ENCODE measurements at regions not wholly inside any gene's neighbourhood (a gene's known extent, or its start where the extent isn't known, plus 50 kb on each side); places are given as distances from the start of the nearest gene placed in this dataset.

GRCh38 chr5:144703776-144704175 lies 533.1 kb downstream of the KCTD16 start:
- POLR2A ChIA-PET (ENCODE audit: low non-redundant PET): no interaction called here
- no peak overlapping the region for H3K27ac ChIP-seq
- CTCF ChIA-PET: no interaction called here
- DNase-seq (ENCODE audit: low spot score): no peak
- no peak for TF ChIP-seq CTCF (conservative IDR thresholded peaks at IDR 0.05; ENCODE audit: low read depth)

GRCh38 chr5:144698484-144698883 lies 527.8 kb downstream of the KCTD16 start:
- no peak for TF ChIP-seq CTCF (conservative IDR thresholded peaks at IDR 0.05; ENCODE audit: low read depth)
- no peak overlapping the region for H3K27ac ChIP-seq
- ChIA-PET CTCF (interaction anchor here (1.7 kb wide), 1 partner anchor 231 kb away, joined by 4 read pairs; no protein-coding TSS in a partner anchor), POLR2A (ENCODE audit: low non-redundant PET) (no interaction called here)
- DNase-seq (ENCODE audit: low spot score): no peak

GRCh38 chr5:144697847-144698262 lies 527.2 kb downstream of the KCTD16 start:
- POLR2A ChIA-PET (ENCODE audit: low non-redundant PET): no interaction called here
- peak; percentile 3 for DNase-seq (ENCODE audit: low spot score)
- no peak for TF ChIP-seq CTCF (conservative IDR thresholded peaks at IDR 0.05; ENCODE audit: low read depth)
- H3K27ac ChIP-seq: no peak overlapping the region
- CTCF ChIA-PET: interaction anchor here (0.6 to 0.7 kb wide), 2 partner anchors 418 to 1836 kb away, joined by 4 to 5 read pairs; no protein-coding TSS in a partner anchor

- no peak for TF ChIP-seq CTCF (conservative IDR thresholded peaks at IDR 0.05; ENCODE audit: low read depth)
- POLR2A ChIA-PET (ENCODE audit: low non-redundant PET): no interaction called here
- no peak overlapping the region for H3K27ac ChIP-seq
- CTCF ChIA-PET: no interaction called here
- no peak for DNase-seq (ENCODE audit: low spot score)
Observed at GRCh38 chr5:144691936-144692335, 521.3 kb downstream of the KCTD16 start.

GRCh38 chr5:144684899-144685298 lies 514.2 kb downstream of the KCTD16 start:
- CTCF ChIA-PET: no interaction called here
- no peak for DNase-seq (ENCODE audit: low spot score)
- POLR2A ChIA-PET (ENCODE audit: low non-redundant PET): no interaction called here
- no peak for TF ChIP-seq CTCF (conservative IDR thresholded peaks at IDR 0.05; ENCODE audit: low read depth)
- no peak overlapping the region for H3K27ac ChIP-seq

GRCh38 chr5:144680711-144681110 lies 510.0 kb downstream of the KCTD16 start:
- TF ChIP-seq CTCF (conservative IDR thresholded peaks at IDR 0.05; ENCODE audit: low read depth): no peak
- CTCF ChIA-PET: no interaction called here
- POLR2A ChIA-PET (ENCODE audit: low non-redundant PET): no interaction called here
- H3K27ac ChIP-seq: no peak overlapping the region
- no peak for DNase-seq (ENCODE audit: low spot score)

- POLR2A ChIA-PET (ENCODE audit: low non-redundant PET): no interaction called here
- CTCF ChIA-PET: no interaction called here
- H3K27ac ChIP-seq: no peak overlapping the region
- no peak for TF ChIP-seq CTCF (conservative IDR thresholded peaks at IDR 0.05; ENCODE audit: low read depth)
- no peak for DNase-seq (ENCODE audit: low spot score)
Observed at GRCh38 chr5:144671066-144671465, 500.4 kb downstream of the KCTD16 start.

Measured in RWPE1 (cell line).